GM21723 (cell line): ENCODE measurements at regions not wholly inside any gene's neighbourhood (a gene's known extent, or its start where the extent isn't known, plus 50 kb on each side); places are given as distances from the start of the nearest gene placed in this dataset.

Experiments used
- ATAC-seq: cut with Tn5 transposase; IDR thresholded peaks from one replicate; pipeline ENCODE4 v1.9.1; 2021; ENCODE audit warnings: mild to moderate bottlenecking, moderate library complexity; ENCODE audit not compliant: unreplicated experiment

DNA sequence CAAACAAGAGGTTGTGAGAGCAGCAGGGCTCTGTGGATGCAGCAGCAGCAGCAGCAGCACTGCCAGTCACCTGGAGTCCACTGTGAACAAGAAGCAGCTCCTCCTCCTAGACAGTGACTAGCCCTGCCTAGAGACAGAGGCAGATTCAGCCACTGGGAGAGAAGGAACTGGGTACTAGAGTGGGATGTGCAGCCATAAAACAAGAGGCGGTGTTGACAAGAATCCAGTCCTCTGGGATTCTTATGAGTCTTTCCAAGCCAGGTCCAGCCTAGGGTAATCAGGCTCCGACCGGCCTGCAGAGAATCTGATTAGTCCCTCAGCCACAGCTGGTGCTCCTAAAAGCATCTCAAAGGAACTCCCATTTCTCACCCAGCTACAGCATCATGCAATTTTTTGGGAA is 83.9 kb upstream of the USP47 start:
- no peak for ATAC-seq

DNA sequence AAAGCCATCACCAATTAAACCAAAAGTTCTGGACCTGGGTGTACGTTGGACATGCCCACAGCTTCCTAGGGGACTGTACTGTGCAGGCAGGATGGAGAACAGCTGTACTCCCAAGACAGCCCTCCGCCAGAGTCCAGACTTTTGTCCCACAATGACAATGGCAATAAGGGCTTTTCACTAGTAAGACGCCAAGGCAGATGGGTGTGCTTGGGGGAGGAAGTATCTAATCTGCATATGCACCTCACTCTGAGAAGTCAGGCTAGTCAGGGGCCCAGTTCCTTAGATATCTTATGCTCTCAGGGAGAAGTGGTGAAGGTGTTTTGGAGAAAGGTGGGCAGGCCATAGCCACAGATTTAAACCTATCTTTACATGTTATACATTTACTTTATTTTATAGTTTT is 85.1 kb upstream of the USP47 start:
- no peak for ATAC-seq

DNA sequence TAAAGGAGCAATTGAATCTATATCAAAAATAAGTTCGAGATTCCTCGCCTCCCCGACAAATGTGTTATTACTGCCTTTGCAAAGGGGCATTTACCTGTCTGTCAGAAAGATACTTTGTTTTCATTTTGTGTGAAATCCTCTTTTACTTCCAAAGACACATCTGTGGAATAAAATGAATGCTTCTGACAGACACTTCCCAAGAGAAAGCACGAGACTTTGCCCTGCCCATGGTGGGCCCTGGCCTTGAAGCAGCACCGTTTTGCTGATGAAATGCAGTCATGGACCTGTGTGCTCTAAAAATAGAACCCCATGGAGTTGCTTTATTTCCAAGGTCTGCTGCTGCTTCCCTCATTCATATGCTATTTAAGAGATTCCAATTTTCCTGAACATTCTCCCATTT is 85.9 kb upstream of the USP47 start:
- ATAC-seq: no peak

DNA sequence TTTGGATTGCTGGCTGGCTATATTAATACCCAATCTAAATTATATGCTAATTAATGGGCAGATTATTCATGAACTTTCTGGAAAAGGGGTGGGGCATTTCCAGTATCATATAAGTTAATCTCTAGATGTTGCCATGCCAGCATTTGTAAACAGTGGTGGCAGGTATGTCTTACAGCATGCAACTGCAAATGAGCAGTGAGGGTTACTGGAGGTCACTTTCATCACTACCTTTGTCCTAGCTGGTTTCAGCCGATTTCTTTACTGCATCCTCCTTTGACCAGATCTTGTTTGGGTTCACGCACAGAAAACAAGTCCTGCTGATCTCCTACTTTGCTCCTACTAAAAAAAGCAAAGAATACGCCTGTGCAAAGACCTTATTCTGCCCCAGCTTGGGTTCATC is 89.1 kb upstream of the USP47 start:
- ATAC-seq: no peak

DNA sequence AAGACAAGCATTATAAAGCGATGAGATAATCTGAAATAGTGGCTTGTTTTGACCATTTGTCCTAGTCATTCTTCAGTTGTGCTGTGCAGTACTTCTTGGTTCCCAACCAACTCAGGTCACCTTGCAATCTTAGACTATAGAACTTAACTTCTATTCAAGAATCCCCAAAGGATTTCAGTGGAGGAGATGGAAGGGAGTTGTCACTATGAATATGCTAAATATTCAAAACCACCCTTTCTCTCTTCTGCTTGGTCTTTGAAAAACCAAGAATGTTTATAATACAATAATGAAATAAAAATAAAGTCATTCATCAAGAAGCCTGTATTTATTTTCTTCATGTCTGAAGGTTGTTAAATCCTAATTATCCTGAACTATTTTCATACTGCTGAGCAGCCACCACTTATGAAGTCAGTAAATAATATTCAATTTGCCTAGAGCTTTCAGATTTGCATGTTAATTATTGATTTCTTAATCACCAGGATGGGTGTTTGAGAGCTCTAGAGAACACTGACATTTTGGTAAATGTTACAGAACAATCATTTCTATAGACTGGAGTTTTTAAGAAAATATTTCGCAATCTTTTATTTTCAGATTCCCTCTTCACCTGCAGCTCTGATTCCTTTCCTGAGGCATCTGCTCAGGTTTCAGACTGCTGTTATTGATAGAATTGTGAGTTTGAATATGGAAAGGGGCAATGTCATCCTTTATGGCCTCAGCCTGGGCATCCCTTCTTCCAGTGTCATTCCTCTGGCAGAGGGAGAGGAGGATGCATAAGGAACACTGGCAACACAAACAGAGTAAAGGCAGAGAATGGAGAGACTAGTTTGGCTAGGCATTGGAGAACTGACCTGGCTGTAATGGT is 91.5 kb upstream of the USP47 start:
- ATAC-seq: no peak

DNA sequence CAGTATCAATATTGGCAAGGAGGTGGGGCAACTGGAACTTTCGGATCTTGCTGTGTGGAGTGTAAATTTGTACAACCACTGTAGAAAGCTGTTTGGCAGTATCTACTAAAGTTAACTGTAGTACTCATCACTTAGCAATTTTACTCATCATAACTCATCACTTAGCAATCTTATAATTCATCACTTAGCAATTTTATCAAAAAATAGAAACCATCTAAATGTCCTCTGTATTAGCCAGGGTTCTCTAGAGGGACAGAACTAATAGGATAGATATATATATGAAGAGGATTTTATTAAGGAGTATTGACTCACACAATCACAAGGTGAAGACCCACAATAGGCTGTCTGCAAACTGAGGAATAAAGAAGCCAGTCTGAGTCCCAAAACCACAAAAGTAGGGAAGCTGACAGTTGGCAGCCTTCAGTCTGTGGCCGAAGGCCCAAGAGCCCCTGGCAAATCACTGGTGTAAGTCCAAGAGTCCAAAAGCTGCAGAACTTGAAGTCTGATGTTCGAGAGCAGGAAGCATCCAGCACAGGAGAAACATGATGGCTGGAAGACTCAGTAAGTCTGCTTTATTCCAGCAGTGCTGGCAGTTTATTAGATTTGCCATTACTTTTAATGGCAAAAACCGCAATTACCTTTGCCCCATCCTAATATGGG is 92.9 kb upstream of the USP47 start:
- no peak for ATAC-seq

DNA sequence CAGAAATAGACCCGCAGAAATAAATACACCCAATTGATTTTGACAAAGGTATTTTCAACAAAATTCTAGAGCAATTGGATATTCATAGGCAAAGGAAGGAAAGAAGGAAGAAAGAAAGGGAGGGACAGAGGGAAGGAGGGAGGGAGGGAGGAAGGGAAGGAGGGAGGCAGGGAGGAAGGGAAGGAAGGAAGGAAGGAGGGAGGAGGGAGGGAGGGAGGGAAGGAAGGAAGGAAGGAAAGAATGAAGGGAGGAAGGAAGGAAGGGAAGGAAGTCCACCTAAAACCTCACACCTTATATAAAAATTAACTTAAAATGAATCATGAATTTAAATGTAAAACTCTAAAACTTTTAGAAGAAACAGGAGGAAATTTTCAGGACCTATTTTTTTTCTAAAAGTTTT is 94.2 kb upstream of the USP47 start:
- ATAC-seq: no peak

DNA sequence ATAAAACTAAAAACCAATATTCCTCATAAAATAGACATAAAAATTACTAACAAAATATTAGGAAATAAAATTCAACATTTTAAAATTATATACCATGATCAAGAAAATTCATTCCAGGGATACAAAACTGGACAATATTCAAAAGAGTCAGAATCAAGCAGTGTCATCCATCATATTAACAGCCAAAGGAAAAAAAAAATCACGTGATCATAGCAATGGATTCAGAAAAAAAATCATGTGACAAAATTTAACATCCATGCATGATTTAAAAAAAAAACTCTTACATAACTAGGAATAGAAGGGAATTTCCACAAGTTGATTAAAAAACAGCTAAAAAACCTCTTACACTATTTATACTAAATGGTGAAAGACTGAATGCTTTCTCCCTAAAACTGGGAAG is 95.3 kb upstream of the USP47 start:
- ATAC-seq: no peak

DNA sequence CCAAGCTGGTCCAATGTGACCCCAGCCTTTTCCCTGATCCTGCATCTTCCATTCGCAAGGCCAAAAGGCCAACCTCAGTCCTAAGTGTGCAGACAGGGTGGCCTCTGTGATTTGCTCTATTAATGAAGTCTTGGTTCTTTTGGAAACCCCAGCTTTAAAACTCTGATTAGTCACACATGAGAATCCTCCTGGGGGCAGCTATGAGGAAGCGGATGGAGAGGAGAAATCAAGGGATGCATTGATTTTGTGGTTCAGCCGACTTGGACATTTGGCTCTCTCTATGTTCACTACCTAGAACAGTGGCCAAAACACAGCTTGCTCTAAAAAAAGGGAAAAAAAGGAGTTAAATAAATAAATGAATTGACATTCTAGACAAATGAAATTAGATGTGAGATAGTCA is 98.6 kb upstream of the USP47 start:
- ATAC-seq: no peak

DNA sequence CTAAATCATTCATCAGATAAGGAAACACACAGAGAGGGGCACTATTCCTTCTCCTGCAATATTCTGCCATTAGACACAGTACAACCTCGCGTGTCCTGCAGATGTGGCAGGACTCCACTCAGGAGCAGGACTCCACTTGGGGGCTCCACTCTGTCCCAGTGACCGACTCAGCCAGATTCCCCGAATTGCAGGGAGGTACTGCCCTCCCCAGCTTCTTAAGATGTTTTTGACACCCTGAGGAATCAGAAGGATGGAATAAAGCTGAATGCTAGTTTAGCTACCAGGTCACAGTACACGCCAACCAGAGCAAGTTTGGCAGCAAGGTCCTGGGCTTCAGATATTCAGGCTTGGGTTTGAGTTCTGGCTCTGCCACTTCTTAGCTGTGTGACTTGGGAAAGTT is 99.3 kb upstream of the USP47 start:
- ATAC-seq: no peak

DNA sequence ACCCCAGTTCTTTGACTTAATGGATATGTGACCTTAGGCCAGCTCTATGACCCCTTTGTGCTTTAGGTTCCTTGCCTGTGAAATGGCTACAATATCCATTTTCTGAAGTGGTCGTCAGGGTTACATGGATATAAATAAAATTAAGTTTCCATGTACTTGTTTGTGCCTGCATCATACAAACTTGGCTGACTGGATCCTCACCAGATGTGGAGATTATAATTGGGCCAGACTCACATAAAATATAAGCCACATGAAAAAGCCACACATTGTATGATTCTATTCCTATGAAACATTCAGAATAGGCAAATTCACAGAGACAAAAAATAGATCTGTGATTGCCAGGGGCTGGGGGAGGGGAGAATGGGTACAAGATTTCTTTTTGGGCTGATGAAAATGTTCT is 100.9 kb upstream of the USP47 start:
- no peak for ATAC-seq

DNA sequence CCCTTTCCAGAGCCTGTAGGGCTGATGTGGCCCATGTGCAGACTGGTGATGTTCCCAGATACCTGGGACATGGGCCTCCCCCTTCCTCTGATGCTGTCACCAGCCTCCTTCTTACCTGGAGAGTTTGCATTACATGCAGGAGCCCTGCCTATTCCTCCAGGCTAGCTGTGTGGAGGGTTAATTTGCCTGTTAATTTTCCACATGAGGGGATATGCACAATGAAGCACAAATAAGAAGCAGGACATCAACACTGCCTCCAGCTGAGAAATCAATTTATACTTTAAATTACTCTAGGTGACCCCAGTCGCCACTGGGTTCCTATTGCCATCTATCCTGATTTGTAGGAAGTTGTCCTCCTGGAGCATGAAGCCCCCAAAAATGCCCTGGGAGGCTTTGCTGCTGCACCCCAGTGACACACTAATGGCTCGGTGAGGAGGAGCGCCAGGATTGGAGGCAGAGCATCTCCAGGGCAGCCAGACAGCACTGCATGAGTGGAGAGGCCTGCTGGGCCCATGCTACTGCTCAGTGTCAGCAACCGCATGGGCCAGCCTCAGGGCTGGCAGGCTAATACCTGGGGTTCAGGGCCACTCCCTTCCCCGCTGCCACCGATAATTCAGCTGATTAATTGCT is 101.6 kb upstream of the USP47 start:
- ATAC-seq: no peak

DNA sequence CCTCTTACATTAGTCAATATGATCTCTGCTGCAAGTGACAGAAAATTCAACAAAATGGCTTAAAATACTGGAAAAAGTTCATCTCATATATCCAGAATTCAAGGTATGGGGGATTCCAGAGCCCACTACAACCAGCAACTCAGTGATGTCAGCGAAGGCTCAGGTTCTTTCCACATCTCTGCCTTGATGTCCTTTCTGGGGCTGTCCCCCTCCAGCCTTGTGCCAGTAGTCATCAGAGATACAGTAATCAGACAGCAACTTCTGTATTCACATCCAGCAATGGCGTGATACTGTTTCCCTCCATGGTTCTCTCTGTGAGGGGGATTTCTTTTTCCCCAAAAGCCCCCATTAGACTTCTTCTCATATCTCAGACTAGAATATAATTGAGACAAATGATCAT is 103.4 kb upstream of the USP47 start:
- no peak for ATAC-seq

DNA sequence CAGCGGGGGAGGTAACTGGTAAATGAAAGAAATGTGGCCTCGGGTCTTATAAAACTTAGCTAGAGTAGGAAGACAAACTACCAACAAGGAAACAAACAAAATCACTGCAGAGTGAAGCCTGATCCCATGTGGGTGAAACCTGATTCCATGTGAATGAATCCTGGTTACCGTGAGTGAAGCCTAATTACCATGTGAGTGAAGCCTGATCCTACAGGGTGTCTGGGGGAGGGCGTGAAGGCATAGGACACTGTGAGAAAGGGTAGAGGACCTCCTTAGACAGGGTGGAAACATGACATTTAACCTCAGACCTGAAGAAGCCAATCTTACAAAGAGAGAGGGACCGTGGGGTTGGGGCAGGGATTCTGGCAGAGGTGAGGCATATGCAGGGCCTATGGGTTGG is 106.2 kb upstream of the USP47 start:
- ATAC-seq: no peak

DNA sequence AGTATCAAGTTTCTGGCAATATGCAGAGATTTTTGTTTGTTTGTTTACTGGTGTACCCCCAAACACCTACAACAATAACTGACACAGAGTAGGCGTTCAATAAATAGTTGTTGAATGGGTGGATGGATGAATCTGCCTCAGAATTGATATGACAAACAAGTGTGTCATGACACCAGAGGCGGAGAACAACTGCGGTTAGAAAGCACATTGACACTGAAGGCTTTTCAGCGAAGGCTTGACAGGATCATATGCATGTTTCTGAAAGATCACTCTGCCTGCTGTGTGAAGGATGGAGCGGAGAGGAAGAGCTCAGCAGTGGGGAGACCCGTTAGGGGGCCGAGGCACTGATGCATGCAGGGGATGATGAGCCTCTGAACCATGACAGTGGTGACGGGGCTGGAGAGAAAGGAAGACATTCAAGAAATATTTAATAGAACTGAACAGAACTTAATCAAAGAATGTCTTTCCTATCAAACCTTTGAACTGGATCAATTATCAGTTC is 108.5 kb upstream of the USP47 start:
- no peak for ATAC-seq

DNA sequence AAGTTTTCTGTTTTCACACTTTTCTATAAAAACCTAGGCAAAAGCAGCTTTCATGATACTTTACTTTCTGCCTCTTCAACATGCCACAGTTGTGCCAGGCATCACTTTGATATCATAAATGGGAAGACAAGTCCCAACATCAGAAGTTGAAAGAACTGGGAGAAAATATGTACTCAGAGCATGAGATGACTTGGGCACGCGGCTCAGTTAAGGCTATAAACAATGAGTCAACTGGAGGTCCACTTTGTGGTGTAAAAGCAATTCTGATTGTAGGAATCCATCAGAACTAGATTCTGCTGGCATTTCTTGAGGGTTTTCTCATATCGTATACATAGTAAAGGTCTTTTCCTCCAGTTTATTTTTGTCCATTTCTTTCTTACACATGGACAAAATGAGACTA is 109.7 kb upstream of the USP47 start:
- ATAC-seq: no peak

DNA sequence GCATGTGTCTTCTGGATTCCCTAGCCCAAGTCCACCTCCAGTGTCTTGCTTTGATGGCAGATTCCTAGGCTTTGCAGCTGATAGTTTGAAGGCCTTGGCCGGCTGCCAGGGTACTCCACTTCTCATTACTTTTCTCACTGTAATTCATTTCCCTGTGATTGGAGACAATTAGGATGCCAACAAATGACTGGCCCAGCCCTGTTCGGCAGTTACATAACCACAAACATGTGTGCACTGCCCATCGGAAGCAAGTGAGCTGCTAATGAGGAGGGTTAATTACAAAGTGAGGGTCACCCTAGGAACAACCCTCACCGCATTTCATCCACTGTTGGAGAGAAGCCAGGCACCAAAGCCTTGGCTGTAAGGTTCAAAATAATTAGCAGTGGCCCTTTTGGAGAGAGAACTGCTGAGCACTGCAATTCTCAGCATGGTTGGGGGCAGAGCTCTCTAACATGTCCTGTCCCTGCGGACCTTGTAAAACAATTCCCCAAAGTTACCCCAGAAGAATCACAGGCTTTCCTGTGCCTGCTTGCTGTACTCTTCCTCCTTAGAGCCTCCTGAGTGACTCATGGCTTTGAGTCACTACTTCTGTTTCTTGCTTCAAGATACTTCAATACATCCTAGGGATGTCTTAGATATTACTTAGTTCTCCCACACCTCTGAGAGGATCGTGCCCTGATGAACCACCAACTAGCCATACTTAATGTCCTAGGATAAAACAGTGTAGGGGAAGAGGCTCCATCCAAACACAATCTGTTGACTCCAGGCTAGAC is 109.7 kb upstream of the GALNT18 start:
- no peak for ATAC-seq

DNA sequence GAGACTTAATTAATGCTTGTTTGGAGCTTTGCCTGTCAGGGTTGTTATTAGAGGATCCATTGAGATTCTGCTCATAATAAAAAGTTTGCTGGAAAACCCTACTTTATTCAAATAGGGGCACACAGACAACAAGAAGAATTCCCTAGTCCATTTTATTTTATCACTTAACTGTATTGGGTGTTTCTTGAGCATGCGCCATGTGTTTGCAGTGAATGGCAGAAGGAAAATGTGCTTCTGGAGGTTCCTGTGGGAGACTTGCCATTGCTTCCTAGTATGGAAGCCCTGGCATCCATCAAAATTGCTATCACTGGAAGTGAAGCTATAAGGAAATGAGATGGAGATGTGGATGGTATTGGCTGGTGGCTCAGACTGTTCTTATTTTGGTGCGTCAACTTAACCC is 106.6 kb upstream of the GALNT18 start:
- no peak for ATAC-seq

DNA sequence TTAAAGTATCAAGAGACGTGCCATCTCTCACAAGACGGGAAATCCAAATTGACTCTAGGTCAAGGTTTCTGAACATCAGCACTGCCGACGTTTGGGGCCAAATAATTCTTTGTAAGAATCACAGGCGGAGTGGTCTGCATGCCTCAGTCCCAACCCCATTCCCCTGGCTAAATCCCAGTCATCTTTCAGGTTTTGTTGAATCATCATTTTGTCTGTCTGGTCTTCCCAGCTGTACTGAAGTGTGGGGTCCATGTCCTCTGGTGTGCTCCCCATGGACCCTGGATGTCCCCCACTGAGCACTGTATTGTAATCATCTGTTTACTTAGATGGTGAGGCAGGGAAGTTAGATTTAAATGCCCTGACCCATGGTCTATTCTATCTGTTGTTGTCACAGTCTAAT is 103.6 kb upstream of the GALNT18 start:
- no peak for ATAC-seq

DNA sequence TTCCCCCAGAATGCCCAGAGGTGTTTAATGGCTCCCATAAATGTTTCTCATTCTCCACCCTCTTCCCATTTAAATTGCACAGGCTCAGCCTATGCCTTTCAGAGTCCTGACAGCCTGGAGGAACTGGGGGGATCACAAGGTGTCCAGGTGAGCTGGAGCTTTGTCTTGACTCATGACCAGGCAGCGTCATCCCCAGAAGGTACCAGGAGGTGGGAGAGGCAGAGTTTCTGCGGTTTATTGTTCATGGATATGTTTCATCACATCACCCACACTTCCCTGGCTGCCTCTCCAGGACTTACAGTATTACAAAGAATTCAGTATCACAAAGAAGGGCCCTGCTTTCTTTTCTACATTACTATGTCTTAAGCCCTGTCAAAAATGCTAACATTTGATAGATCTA is 103.2 kb upstream of the GALNT18 start:
- no peak for ATAC-seq

DNA sequence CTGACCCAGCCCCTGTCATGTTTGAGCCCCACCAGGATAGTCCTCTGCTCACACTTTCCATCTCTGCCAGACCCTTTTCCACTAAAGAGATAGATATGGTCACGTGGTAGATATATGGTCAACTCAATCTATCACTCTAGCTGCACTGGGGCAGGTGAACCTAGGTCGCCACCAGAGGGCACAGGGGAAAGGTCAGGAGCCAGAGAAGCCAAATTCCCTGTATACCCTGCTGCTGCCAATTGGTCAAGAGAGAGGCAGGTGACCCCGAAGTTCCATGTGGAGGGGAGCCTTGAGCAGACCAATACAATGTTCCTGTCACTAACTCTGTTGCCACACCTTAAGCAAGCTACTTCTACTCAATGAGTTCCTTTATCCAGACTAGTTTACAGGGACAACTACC is 101.1 kb upstream of the GALNT18 start:
- ATAC-seq: no peak
